GM23338 (cell line): ENCODE measurements at regions not wholly inside any gene's neighbourhood (a gene's known extent, or its start where the extent isn't known, plus 50 kb on each side); places are given as distances from the start of the nearest gene placed in this dataset.

Experiments
- ATAC-seq: fragments of 200-7000 bp; cut with Tn5 transposase; 3 replicates; pipeline ENCODE4 v1.9.1; 2020
- DNase-seq: peaks from one replicate; pipeline ENCODE4 v3.0.0-alpha.2; 2015; ENCODE audit warnings: low spot score
- H2AFZ ChIP-seq: fragments of 200-600 bp; sonication (generic); 2 replicates; pipeline ENCODE4 v1.8.0; 2016; ENCODE audit warnings: antibody characterized with exemption, mild to moderate bottlenecking, moderate library complexity
- H3F3A ChIP-seq: fragments of 200-600 bp; sonication (generic); replicated peaks from 2 replicates; pipeline ENCODE4 v1.8.0; 2017; ENCODE audit warnings: antibody characterized with exemption, mixed run types, low read depth
- H3K27ac ChIP-seq: fragments of 200-600 bp; sonication (generic); 2 replicates; pipeline ENCODE4 v1.6.1; 2016; ENCODE audit warnings: low read depth
- H3K27me3 ChIP-seq: fragments of 200-600 bp; sonication (generic); 2 replicates; pipeline ENCODE4 v1.8.0; 2016; ENCODE audit warnings: mild to moderate bottlenecking, mixed run types, moderate library complexity; ENCODE audit not compliant: insufficient read depth
- H3K36me3 ChIP-seq: fragments of 200-600 bp; sonication (generic); 2 replicates; pipeline ENCODE4 v1.8.0; 2016; ENCODE audit warnings: mild to moderate bottlenecking; ENCODE audit not compliant: insufficient read depth
- H3K4me1 ChIP-seq: fragments of 200-600 bp; sonication (generic); 2 replicates; pipeline ENCODE4 v1.8.0; 2016; ENCODE audit warnings: mild to moderate bottlenecking, moderate library complexity; ENCODE audit not compliant: insufficient read depth
- H3K4me2 ChIP-seq: fragments of 200-600 bp; sonication (generic); 2 replicates; pipeline ENCODE4 v1.7.1; 2017; ENCODE audit warnings: mixed run types
- H3K4me3 ChIP-seq: fragments of 200-600 bp; sonication (generic); 2 replicates; pipeline ENCODE4 v1.6.1; 2016; ENCODE audit warnings: mixed run types
- H3K79me2 ChIP-seq: fragments of 200-600 bp; sonication (generic); replicated peaks from 2 replicates; pipeline ENCODE4 v1.8.0; 2017; ENCODE audit warnings: mild to moderate bottlenecking; ENCODE audit not compliant: insufficient read depth
- H3K9me2 ChIP-seq: fragments of 200-600 bp; sonication (generic); 2 replicates; pipeline ENCODE4 v1.8.0; 2017; ENCODE audit not compliant: insufficient read depth
- H4K20me1 ChIP-seq: fragments of 200-600 bp; sonication (generic); replicated peaks from 2 replicates; pipeline ENCODE4 v1.8.0; 2017; ENCODE audit warnings: mild to moderate bottlenecking; ENCODE audit not compliant: insufficient read depth
- H3K27ac Mint-ChIP-seq: 2 replicates; pipeline ENCODE4 v1.8.0; 2020; ENCODE audit warnings: inconsistent platforms, mild to moderate bottlenecking, moderate library complexity, mixed read lengths
- H3K27me3 Mint-ChIP-seq: 3 replicates; pipeline ENCODE4 v1.8.0; 2022; ENCODE audit warnings: low read depth, mild to moderate bottlenecking, moderate library complexity, mixed read lengths, inconsistent platforms; ENCODE audit not compliant: insufficient read depth, poor library complexity
- H3K36me3 Mint-ChIP-seq: 3 replicates; pipeline ENCODE4 v1.8.0; 2021; ENCODE audit warnings: low read depth, mild to moderate bottlenecking, inconsistent platforms, moderate library complexity, mixed read lengths
- H3K4me1 Mint-ChIP-seq: 3 replicates; pipeline ENCODE4 v1.8.0; 2020; ENCODE audit warnings: mild to moderate bottlenecking, inconsistent platforms, mixed read lengths
- H3K4me3 Mint-ChIP-seq: 3 replicates; pipeline ENCODE4 v1.8.0; 2021; ENCODE audit warnings: moderate library complexity, mild to moderate bottlenecking, inconsistent platforms, mixed read lengths
- H3K9me3 Mint-ChIP-seq: 3 replicates; pipeline ENCODE4 v1.8.0; 2020; ENCODE audit warnings: moderate library complexity, mild to moderate bottlenecking, inconsistent platforms, mixed read lengths
- CREB1 ChIP-seq: fragments of 250-450 bp; sonication (Bioruptor Pico); IDR thresholded peaks from 2 replicates; pipeline ENCODE4 v1.5.0; 2020; ENCODE audit warnings: low read depth, mild to moderate bottlenecking, moderate library complexity
- EZH2 ChIP-seq: fragments of 200-600 bp; sonication (generic); IDR thresholded peaks from one replicate; pipeline ENCODE4 v1.8.0; 2017; ENCODE audit warnings: antibody characterized with exemption, mild to moderate bottlenecking, low read depth; ENCODE audit not compliant: unreplicated experiment
- EZH2phosphoT487 ChIP-seq: fragments of 200-600 bp; sonication (generic); IDR thresholded peaks from one replicate; pipeline ENCODE4 v1.8.1; 2018; ENCODE audit warnings: antibody characterized with exemption; ENCODE audit not compliant: unreplicated experiment
- JUNB ChIP-seq: IDR thresholded peaks from one replicate; pipeline ENCODE4 v1.6.1; 2016; ENCODE audit warnings: antibody characterized with exemption; ENCODE audit not compliant: unreplicated experiment
- NANOG ChIP-seq: IDR thresholded peaks from 2 replicates; pipeline ENCODE4 v1.6.1; 2016; ENCODE audit warnings: antibody characterized with exemption, borderline replicate concordance
- POLR2AphosphoS5 ChIP-seq: IDR thresholded peaks from 2 replicates; pipeline ENCODE4 v1.6.1; 2016; ENCODE audit warnings: antibody characterized with exemption, low read depth
- STAT1 ChIP-seq: IDR thresholded peaks from one replicate; pipeline ENCODE4 v1.6.1; 2016; ENCODE audit warnings: antibody characterized with exemption; ENCODE audit not compliant: unreplicated experiment
- ZNF114 ChIP-seq: fragments of 250-450 bp; sonication (Bioruptor Pico); IDR thresholded peaks from 2 replicates; pipeline ENCODE4 v1.5.0; 2020; ENCODE audit warnings: mild to moderate bottlenecking, moderate library complexity
- ZNF331 ChIP-seq: fragments of 250-450 bp; sonication (Bioruptor Pico); IDR thresholded peaks from 2 replicates; pipeline ENCODE4 v1.5.0; 2020; ENCODE audit warnings: low read depth, mild to moderate bottlenecking, moderate library complexity
- TF ChIP-seq, protein P1 (sequence below): IDR thresholded peaks from one replicate; pipeline ENCODE4 v1.6.1; 2018; ENCODE audit warnings: antibody characterized with exemption; ENCODE audit not compliant: unreplicated experiment
- TF ChIP-seq, protein P2 (sequence below): fragments of 250-450 bp; sonication (Bioruptor Pico); IDR thresholded peaks from 2 replicates; pipeline ENCODE4 v1.5.0; 2020; ENCODE audit warnings: mild to moderate bottlenecking, moderate library complexity
- TF ChIP-seq, protein P3 (sequence below): IDR thresholded peaks from 2 replicates; pipeline ENCODE4 v1.6.1; 2016; ENCODE audit warnings: antibody characterized with exemption
- TF ChIP-seq, protein P4 (sequence below), 2 experiments: fragments of 200-600 bp in 1 of 2; sonication (generic) in 1 of 2; conservative IDR thresholded peaks; 2 replicates each; pipeline versions ENCODE4 v1.5.1 to v1.6.1; 2016 to 2017; ENCODE audit warnings: antibody characterized with exemption in 2 of 2, low read depth in 2 of 2, mild to moderate bottlenecking in 2 of 2, moderate library complexity in 1 of 2

DNA sequence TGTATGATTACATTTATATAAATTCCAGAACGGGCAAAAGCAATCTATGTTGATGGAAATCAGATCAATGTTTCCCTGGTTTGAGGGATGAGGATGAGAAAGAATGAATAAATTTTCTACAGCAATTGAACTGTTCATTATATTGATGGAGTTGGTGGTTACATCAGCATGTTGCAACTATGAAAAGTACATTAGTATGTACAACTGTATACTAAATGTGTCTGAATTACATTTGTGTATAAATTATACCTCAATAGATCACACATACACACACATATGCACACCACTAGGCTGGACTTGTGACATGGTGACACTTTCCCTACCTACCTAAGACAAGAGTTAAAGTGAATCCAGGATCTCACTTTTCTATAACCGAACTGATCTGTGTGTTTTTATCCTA is 608.0 kb downstream of the CDH11 start:
- Histone ChIP-seq H3K27me3 (no peaks in the 10 kb centered on the region), H3F3A (no peaks in the 10 kb centered on the region), H3K4me1 (no peaks in the 10 kb centered on the region), H3K4me3 (no peak overlapping the region), H3K27ac (no peak overlapping the region), H4K20me1 (no peaks in the 10 kb centered on the region), H3K36me3 (no peaks in the 10 kb centered on the region), H3K9me2 (0 out of 2 replicates have a peak, but pooled peaks cover 4% of the 10 kb centered on the region), H2AFZ (no peak overlapping the region), H3K4me2 (no peak overlapping the region), H3K79me2 (no peaks in the 10 kb centered on the region)
- no peak overlapping the region for H3K4me3 Mint-ChIP-seq
- H3K4me1 Mint-ChIP-seq = no peaks in the 10 kb centered on the region
- no peak overlapping the region for H3K27ac Mint-ChIP-seq
- TF ChIP-seq, protein P1, sequence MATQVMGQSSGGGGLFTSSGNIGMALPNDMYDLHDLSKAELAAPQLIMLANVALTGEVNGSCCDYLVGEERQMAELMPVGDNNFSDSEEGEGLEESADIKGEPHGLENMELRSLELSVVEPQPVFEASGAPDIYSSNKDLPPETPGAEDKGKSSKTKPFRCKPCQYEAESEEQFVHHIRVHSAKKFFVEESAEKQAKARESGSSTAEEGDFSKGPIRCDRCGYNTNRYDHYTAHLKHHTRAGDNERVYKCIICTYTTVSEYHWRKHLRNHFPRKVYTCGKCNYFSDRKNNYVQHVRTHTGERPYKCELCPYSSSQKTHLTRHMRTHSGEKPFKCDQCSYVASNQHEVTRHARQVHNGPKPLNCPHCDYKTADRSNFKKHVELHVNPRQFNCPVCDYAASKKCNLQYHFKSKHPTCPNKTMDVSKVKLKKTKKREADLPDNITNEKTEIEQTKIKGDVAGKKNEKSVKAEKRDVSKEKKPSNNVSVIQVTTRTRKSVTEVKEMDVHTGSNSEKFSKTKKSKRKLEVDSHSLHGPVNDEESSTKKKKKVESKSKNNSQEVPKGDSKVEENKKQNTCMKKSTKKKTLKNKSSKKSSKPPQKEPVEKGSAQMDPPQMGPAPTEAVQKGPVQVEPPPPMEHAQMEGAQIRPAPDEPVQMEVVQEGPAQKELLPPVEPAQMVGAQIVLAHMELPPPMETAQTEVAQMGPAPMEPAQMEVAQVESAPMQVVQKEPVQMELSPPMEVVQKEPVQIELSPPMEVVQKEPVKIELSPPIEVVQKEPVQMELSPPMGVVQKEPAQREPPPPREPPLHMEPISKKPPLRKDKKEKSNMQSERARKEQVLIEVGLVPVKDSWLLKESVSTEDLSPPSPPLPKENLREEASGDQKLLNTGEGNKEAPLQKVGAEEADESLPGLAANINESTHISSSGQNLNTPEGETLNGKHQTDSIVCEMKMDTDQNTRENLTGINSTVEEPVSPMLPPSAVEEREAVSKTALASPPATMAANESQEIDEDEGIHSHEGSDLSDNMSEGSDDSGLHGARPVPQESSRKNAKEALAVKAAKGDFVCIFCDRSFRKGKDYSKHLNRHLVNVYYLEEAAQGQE = no peak
- TF ChIP-seq EZH2 (no peak), JUNB (no peak), POLR2AphosphoS5 (no peak), STAT1 (no peak), ZNF114 (CRISPR knock-in tag) (no peak), EZH2phosphoT487 (no peak), NANOG (no peak), CREB1 (CRISPR knock-in tag) (no peak), ZNF331 (CRISPR knock-in tag) (no peak)
- TF ChIP-seq, protein P2, sequence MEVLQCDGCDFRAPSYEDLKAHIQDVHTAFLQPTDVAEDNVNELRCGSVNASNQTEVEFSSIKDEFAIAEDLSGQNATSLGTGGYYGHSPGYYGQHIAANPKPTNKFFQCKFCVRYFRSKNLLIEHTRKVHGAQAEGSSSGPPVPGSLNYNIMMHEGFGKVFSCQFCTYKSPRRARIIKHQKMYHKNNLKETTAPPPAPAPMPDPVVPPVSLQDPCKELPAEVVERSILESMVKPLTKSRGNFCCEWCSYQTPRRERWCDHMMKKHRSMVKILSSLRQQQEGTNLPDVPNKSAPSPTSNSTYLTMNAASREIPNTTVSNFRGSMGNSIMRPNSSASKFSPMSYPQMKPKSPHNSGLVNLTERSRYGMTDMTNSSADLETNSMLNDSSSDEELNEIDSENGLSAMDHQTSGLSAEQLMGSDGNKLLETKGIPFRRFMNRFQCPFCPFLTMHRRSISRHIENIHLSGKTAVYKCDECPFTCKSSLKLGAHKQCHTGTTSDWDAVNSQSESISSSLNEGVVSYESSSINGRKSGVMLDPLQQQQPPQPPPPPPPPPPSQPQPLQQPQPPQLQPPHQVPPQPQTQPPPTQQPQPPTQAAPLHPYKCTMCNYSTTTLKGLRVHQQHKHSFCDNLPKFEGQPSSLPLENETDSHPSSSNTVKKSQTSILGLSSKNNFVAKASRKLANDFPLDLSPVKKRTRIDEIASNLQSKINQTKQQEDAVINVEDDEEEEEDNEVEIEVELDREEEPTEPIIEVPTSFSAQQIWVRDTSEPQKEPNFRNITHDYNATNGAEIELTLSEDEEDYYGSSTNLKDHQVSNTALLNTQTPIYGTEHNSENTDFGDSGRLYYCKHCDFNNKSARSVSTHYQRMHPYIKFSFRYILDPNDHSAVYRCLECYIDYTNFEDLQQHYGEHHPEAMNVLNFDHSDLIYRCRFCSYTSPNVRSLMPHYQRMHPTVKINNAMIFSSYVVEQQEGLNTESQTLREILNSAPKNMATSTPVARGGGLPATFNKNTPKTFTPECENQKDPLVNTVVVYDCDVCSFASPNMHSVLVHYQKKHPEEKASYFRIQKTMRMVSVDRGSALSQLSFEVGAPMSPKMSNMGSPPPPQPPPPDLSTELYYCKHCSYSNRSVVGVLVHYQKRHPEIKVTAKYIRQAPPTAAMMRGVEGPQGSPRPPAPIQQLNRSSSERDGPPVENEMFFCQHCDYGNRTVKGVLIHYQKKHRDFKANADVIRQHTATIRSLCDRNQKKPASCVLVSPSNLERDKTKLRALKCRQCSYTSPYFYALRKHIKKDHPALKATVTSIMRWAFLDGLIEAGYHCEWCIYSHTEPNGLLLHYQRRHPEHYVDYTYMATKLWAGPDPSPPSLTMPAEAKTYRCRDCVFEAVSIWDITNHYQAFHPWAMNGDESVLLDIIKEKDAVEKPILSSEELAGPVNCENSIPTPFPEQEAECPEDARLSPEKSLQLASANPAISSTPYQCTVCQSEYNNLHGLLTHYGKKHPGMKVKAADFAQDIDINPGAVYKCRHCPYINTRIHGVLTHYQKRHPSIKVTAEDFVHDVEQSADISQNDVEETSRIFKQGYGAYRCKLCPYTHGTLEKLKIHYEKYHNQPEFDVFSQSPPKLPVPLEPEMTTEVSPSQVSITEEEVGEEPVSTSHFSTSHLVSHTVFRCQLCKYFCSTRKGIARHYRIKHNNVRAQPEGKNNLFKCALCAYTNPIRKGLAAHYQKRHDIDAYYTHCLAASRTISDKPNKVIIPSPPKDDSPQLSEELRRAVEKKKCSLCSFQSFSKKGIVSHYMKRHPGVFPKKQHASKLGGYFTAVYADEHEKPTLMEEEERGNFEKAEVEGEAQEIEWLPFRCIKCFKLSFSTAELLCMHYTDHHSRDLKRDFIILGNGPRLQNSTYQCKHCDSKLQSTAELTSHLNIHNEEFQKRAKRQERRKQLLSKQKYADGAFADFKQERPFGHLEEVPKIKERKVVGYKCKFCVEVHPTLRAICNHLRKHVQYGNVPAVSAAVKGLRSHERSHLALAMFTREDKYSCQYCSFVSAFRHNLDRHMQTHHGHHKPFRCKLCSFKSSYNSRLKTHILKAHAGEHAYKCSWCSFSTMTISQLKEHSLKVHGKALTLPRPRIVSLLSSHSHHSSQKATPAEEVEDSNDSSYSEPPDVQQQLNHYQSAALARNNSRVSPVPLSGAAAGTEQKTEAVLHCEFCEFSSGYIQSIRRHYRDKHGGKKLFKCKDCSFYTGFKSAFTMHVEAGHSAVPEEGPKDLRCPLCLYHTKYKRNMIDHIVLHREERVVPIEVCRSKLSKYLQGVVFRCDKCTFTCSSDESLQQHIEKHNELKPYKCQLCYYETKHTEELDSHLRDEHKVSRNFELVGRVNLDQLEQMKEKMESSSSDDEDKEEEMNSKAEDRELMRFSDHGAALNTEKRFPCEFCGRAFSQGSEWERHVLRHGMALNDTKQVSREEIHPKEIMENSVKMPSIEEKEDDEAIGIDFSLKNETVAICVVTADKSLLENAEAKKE (CRISPR knock-in tag) = no peak
- TF ChIP-seq, protein P3, sequence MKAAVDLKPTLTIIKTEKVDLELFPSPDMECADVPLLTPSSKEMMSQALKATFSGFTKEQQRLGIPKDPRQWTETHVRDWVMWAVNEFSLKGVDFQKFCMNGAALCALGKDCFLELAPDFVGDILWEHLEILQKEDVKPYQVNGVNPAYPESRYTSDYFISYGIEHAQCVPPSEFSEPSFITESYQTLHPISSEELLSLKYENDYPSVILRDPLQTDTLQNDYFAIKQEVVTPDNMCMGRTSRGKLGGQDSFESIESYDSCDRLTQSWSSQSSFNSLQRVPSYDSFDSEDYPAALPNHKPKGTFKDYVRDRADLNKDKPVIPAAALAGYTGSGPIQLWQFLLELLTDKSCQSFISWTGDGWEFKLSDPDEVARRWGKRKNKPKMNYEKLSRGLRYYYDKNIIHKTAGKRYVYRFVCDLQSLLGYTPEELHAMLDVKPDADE = no peak
- TF ChIP-seq, protein P4, sequence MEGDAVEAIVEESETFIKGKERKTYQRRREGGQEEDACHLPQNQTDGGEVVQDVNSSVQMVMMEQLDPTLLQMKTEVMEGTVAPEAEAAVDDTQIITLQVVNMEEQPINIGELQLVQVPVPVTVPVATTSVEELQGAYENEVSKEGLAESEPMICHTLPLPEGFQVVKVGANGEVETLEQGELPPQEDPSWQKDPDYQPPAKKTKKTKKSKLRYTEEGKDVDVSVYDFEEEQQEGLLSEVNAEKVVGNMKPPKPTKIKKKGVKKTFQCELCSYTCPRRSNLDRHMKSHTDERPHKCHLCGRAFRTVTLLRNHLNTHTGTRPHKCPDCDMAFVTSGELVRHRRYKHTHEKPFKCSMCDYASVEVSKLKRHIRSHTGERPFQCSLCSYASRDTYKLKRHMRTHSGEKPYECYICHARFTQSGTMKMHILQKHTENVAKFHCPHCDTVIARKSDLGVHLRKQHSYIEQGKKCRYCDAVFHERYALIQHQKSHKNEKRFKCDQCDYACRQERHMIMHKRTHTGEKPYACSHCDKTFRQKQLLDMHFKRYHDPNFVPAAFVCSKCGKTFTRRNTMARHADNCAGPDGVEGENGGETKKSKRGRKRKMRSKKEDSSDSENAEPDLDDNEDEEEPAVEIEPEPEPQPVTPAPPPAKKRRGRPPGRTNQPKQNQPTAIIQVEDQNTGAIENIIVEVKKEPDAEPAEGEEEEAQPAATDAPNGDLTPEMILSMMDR (conservative IDR thresholded peaks at IDR 0.05; ENCODE audit: low read depth in 2 of 2) = no peak
- H3K36me3 Mint-ChIP-seq = 0 out of 3 replicates have a peak, but pooled peaks cover 3% of the 10 kb centered on the region
- no peak for DNase-seq
- no peaks in the 10 kb centered on the region for H3K27me3 Mint-ChIP-seq
- no peak for ATAC-seq
- peaks cover 4% of the 10 kb centered on the region; the same call in 1 of the 3 replicates for H3K9me3 Mint-ChIP-seq
